HG02840 (cell line): ENCODE measurements at regions not wholly inside any gene's neighbourhood (a gene's known extent, or its start where the extent isn't known, plus 50 kb on each side); places are given as distances from the start of the nearest gene placed in this dataset.

Experiments used
- ATAC-seq: cut with Tn5 transposase; IDR thresholded peaks from one replicate; pipeline ENCODE4 v1.9.1; 2021; ENCODE audit warnings: mild to moderate bottlenecking, moderate library complexity, moderate number of reproducible peaks; ENCODE audit not compliant: unreplicated experiment, low FRiP score

DNA sequence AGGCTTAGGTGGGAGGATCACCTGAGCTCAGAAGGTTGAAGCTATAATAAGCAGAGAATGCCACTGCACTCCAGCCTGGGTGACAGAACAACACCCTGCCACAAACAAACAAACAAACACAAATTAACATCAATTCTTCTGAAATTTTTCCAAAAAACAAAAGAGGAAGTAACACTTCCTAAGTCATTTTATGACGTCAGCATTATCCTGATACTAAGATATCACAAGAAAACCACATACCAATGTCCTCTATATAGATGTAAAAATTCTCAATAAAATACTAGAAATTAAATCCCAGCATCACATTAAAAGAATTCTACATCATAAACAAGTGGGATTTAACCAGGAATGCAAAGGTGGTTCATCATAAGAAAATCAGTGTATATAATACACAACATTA, 64.4 kb upstream of the STK26 start:
- no peak for ATAC-seq

DNA sequence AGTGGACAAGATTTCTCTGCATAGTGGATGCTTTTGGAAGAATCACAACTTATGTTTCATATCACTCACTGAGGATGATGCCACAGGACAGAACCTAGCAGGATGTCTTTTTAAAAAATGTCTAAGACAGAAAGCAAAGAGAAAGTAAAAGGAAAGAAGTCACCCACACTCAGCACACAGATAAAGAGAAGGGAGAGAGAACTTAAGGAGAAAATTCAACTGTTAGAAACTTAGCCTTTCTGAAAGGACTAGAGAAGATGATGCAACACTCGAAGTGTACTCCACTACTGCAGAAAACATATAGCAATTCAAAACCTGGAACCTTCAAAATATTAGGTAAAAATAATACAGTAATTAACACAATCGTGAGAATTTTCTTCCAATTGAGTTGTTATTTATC, 52.8 kb upstream of the STK26 start:
- ATAC-seq: no peak
